GM20000 (cell line): ENCODE measurements at regions not wholly inside any gene's neighbourhood (a gene's known extent, or its start where the extent isn't known, plus 50 kb on each side); places are given as distances from the start of the nearest gene placed in this dataset.

ENCODE experiments used
- DNase-seq: peaks from one replicate; pipeline ENCODE4 v3.0.0; 2012; ENCODE audit warnings: low spot score
- CTCF ChIP-seq: IDR thresholded peaks from 2 replicates; pipeline ENCODE4 v1.5.1; 2012; ENCODE audit warnings: mild to moderate bottlenecking, control low read depth; ENCODE audit errors: extremely low read depth, missing control alignments

- DNase-seq, result no peak
- TF ChIP-seq CTCF, result no peak
Measured at GRCh38 chr9:684054-684890, 157.2 kb upstream of the DMRT1 start.

- no peak for TF ChIP-seq CTCF
- no peak for DNase-seq
Measured at GRCh38 chr9:684941-685340, 156.6 kb upstream of the DMRT1 start.

- DNase-seq, result no peak
- no peak for TF ChIP-seq CTCF
Measured at GRCh38 chr9:686321-686813, 155.1 kb upstream of the DMRT1 start.

- DNase-seq, result no peak
- no peak for TF ChIP-seq CTCF
Measured at GRCh38 chr9:687034-687785, 154.3 kb upstream of the DMRT1 start.

GRCh38 chr9:687994-688393 is 153.5 kb upstream of the DMRT1 start:
- no peak for DNase-seq
- no peak for TF ChIP-seq CTCF

- no peak for DNase-seq
- no peak for TF ChIP-seq CTCF
Measured at GRCh38 chr9:690517-691111, 150.9 kb upstream of the DMRT1 start.

GRCh38 chr9:691825-692400 is 149.6 kb upstream of the DMRT1 start:
- TF ChIP-seq CTCF, result no peak

More at GRCh38 chr9:691825-692400, 149.6 kb upstream of the DMRT1 start:
- DNase-seq, result no peak
